IPS-NIHi7 (cell line): ENCODE measurements at regions not wholly inside any gene's neighbourhood (a gene's known extent, or its start where the extent isn't known, plus 50 kb on each side); places are given as distances from the start of the nearest gene placed in this dataset.
"Not testable (repeated sequence)": the region's sequence is repeated elsewhere in the genome, so short reads cannot be mapped to it uniquely, and the experiment has no call there.

ENCODE experiments used
- DNase-seq: peaks from one replicate; pipeline ENCODE4 v3.0.0; 2012; ENCODE audit warnings: mixed read lengths; ENCODE audit errors: extremely low spot score

DNA sequence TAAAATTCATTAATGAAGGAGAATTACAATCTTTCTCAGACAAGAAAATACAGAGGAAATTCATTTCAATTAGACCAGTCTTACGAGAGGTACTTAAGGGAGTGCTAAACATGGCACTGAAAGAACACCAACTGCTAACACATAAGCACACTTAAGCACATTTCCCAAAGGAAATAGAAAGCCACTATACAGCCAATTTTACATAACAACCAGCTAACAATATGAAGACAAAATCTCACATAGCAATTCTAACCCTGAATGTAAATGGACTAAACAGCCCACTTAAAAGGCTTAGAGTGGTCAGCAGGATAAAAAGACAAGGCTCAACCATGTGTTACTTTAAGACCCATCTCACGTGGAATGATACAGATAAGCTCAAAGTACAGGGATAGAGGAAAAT, 339.5 kb upstream of the LUZP2 start:
- no peak for DNase-seq

DNA sequence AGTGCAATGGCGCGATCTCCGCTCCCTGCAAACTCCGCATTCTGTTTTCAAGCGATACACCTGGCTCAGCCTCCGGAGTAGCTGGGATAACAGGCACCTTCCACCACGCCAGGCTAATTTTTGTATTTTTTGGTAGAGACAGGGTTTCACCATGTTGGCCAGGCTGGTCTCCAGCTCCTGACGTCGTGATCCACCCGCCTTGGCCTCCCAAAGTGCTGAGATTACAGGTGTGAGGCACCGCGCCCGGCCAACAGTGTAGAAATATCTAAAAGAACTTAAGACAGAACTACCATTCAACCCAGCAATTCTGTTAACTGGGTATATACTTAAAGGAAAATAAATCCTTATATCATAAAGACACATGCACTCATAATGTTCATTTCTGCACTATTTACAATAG, 335.3 kb upstream of the LUZP2 start:
- no peak for DNase-seq

DNA sequence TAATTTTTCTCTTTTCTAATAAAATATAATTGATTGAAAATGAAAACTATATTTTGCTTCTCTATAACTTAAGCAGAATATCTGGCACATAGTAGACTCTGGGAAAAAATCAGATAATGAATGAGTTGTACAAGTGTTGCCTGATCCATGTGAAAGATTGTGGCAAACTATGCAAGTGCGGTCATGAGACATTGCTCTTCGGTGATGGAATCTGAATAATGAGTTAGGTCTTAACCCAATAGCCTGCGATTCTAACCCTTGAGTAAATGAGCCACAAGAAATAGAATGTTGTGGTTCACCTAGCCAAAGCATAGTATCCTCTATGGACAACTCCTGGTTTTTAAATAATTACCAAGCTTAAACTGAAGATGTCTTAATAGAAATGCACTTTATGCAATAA, 333.7 kb upstream of the LUZP2 start:
- no peak for DNase-seq

DNA sequence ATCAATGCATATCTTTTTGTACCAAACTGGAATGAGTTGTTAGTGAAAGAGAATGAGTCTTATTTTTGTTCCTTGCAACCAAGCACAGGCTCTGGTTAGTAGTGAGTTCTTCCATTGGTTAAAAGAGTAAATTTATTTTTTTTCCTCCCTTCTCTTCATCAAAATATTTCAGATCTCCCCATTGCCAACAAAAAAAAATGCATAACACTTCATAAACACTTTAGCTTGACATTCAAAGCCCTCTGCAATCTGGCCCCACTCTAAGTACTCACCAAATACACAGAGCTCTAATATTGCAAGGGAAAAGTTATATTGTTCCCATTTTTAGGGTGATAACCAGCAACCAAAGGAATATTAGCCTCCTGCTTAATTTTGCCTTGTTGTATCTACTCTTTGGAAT, 333.0 kb upstream of the LUZP2 start:
- no peak for DNase-seq

DNA sequence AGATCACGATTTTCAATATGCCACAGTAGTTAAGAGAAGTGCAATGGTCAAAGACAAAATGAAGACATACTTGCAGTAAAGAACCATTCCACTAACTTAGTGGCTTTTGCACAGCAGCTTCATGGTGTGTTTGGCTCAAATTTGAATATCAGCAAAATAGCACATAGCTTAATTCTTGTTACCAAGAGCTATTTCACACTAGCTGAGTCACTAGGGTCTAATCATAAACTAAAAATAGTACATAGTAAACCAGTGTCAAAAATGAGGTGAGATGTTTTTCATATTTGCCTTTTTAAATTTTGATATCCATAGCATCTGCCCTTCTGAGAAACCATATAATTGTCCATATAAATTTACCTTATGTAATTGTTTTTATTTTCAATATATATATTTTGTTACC, 325.0 kb upstream of the LUZP2 start:
- no peak for DNase-seq

DNA sequence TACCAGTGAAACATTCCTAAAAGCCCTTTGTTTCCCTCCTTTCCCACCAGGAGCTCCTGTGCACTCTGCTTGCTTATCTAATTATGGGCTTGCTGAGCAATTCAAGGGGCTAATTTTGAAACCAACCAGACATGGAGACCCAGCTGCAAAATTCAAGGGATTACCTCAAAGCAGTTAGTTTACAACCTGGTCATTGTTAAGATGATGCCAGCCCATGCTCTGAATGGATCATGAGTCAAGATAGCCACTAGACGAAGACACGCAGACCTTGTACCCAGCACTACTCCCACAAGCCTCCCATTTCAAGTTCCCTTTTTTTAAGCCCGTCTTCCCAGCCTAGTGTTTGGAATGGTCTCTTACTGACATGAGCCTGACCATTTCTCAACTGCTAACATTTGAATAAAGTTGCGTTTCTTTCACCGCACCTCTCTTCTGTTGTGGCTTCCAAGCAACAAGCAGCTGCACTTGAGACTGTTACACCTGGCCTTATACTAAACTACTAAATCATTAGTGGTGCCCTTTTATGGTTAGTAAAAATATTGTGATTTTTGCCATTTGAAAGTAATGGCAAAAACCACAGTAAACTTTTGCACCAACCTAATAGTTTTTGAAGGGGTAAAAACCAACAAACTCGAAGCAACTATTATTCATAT, 315.3 kb upstream of the LUZP2 start:
- DNase-seq: no peak

DNA sequence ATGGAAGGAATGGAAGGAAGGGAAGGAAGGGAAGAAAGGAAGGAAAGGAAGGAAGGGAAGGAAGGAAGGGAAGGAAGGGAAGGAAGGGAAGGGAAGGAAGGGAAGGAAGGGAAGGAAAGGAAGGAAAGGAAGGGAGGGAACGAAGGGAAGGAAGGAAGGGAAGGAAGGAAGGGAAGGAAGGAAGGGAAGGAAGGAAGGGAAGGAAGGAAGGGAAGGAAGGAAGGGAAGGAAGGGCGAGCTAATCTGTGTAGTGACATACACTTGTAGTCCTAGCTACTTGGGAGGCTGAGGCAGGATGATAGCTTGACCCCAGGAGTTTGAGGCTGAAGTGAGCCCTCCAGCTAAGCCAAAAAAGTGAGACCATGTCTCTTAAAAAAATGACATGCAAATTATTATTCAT, 311.3 kb upstream of the LUZP2 start:
- DNase-seq: not testable (repeated sequence)

DNA sequence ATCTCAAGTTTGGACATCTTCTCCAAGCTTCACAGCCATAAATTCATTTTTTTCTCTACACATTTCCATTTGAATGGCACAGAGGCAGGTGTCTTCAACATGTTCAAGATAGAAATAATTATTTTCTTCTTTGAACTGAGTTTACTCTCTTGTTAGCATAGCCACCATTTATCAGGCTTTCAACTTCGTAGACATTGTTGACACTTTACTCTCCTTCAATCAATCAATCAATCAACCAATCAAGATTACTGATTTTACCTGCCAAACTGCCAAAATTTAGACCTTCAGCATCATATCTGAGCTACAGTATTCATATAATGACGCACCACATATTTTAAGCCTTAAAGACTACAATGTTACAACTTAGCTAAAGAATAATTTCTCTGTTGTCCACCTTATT, 300.1 kb upstream of the LUZP2 start:
- no peak for DNase-seq

DNA sequence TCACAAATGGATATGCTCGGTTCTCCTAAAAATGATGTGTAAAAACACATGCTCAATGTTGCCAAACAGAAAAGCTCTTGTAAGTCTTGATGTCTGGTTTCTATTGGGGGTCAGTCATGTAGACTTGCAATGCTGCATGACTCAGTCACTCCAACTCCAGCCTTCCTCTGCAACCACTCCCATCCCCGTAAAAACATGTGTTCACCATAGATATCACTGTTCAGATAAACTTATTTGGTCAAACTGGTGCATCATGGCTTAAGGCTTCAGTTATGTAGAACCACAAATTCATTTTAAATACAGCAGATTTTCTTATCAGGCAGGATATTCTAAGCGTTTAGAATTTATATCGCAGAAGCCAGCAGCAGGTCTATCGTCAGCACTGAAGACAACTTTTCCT, 298.4 kb upstream of the LUZP2 start:
- DNase-seq: no peak

DNA sequence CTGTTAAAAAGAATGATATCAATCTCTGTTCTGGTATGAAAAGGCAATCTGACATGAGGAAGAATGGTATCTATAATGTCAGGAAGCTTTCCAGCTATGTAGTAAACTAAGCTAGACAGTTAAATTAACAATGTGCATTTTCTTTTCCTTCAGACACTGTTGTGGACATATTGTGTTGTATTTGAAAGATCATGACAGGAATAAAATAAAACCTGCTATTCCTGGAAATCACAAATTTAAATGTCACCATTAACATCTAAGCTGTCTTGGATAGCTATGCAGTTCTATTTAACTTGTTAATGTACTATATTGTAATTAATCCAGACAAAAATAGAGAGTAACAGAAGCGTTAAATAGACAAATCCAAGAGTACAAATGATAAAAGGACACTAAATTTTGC, 297.4 kb upstream of the LUZP2 start:
- DNase-seq: no peak

DNA sequence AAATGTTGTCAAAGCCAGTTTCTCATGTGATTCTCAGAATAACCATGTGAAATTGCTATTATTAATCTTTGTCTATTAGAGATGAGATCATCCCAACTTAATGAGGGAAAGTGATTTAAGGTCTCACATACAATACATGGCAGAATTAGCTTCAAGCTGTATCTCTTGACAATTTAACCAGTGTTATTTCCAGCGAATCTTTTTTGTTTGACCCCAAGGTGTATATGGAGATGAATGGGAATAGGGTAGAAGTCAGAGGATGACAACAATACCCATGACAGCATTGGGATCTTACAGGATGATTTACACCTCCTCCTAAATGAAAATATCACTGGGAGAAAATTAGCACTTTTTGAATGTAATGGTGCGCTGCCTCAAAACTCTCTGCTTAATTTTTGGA, 290.8 kb upstream of the LUZP2 start:
- DNase-seq: no peak

DNA sequence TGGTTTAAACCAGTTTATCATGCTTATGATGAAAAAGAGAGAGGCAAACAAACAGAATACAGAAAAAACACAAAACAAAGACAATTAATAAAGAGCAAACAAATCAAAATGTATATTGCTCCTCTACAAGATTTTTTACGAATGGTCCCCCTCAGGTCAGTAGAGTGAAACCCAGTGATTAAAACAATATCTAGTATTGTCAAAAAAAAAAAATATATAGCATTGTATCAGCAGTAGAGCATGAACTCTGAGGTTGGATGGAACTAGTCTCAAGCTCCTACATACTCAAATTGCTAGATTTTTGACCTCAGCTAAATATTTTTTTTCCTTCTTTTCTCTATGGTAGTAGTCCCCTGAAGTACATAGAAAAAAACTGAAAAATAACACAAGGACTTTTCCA, 290.3 kb upstream of the LUZP2 start:
- DNase-seq: no peak

DNA sequence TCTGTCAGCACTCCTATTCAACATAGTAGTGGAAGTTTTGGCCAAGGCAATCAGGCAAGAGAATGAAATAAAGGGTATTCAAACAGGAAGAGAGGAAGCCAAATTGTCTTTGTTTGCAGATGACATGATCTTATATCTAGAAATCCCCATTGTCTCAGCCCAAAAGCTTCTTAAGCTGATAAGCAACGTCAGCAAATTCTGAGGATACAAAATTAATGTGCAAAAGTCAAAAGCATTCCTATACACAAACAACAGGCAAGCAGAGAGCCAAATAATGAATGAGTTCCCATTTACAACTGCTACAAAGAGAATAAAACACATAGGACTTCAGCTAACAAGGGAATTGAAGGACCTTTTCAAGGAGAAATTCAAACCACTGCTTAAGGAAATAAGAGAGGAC, 280.4 kb upstream of the LUZP2 start:
- DNase-seq: no peak

DNA sequence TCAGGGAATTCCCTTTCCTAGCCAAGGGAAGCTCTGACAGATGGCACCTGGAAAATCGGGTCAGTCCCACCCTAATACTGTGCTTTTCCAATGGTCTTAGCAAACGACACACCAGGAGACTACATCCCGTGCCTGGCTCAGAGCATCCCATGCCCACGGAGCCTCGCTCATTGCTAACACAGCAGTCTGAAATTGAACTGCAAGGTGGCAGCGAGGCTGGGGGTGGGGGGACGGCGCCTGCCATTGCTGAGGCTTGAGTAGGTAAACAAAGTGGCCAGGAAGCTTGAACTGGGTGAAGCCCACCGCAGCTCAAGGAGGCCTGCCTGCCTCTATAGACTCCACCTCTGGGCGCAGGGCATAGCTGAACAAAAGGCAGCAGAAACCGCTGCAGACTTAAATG, 279.5 kb upstream of the LUZP2 start:
- not testable (repeated sequence) for DNase-seq

DNA sequence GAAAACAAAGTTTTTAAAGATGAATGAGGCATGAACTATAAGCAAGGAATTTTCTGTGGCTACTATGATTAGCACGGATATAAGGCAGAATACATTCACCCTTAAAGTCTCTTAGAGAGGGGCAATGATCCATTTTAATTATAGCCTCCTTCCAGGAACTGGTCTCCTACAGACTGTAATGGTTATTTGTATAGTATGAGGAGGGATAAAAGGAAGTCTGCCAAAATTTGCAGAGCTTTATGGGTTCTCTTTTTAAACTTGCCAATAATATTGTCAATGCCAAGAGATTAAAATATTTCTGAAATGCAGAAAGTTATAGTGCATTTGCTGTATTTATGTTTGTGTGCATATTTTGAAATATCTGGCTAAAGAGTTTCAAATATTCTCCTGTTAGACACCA, 271.4 kb upstream of the LUZP2 start:
- DNase-seq: no peak

DNA sequence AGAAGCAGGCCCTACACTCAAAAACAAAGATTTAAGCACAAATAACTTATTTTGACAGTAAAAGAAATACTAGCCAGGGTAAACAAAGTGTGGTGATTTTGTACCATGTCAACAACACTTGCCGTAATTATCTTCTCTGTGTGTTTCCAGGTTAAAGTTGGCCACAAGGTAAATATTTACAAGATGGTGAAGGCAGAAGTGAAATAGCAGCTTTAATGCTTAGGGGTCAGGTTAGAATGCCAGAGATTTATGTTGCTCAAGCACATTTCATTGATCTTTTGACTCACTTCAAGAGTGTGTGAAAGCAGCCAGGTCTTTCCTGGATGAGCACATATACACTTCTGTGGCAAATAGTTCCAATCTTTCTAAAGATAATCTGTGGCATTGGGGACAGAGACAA, 270.2 kb upstream of the LUZP2 start:
- no peak for DNase-seq

DNA sequence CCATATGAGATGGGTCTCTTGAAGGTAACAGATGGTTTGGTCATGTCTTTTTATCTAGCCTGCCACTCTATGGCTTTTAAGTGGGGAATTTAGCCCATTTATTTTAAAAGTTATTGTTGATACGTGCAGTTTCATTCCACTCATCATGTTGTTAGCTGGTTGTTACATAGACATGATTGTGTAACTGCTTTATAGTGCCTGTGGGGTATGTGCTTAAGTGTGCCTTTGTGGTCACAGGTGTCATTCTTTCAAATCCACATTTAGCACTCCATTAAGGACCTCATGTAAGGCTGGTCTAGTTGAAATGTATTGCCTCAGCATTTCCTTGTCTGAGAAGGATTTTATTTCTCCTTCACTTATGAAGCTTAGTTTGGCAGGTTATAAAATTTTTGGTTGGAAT, 263.8 kb upstream of the LUZP2 start:
- no peak for DNase-seq

DNA sequence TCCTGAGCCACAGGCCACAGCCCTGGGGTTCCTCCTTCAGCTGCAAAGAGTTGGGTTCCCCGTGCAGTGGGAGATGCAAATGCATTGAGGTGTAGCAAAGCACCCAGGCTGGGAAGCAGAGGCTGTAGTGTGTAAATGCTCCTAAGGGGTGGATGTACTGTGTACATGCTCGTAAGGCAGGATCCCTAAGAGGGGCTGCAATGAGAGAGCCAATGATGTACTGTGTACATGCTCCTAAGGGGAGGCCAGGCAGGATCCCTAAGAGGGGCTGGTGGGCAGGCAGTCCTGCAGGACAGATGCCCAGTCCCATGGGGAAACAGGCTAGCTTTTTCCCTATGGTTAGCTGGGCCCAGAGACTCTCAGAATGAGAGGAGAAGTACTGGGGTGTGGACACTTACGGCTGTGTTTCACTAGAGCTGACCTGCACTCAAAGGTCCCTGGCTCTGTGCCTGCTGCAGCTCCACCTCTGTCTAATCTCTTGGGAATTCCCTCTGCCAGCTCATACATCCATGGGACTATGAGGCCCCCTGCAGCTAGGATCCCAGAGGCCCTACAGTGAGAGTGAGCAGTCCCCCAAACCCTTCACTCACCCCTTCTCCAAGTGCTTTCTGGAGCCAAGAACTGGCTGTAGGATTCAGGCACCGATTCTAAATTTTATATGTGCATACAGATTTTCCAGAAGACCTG, 261.9 kb upstream of the LUZP2 start:
- no peak for DNase-seq

DNA sequence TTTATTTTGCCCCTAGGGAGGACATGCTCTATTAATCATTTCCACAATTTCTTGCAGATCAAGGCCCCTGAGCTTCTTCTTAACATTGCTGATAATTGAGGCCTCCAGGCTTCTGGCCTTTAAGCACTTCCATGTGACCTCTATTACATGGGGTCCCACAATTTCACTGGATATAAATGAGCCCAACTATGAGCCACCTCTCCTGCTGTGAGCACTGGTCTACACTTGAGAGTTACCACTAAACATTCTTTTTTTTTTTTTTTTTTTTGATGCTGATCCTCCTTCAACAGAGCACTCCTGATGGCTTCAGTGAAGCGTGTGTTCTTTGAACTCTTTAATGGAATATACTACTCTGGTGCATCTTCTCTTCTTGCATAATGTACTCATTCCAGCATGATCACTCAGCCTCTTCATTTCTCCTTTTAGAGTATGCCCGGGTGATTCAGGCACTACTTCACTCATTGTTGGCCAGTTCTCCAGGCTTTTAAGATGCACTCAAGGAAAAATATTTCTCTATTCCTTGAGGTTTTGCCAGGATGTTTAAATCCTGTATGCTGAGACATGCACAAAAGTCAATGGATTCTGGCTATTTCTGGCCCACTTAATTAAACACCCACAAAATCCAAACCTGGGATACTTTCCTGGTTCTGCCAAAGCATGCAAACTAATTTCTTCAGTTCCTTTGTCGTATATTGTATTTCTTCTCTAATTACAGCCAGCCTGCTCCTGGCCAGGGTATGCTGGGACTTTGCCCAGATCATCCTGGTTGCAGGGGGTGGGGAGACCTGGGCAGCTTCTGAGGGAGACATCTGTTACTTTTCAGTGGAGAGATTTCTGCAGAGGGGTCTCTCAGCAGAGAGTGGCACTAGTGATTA, 257.8 kb upstream of the LUZP2 start:
- DNase-seq: no peak

DNA sequence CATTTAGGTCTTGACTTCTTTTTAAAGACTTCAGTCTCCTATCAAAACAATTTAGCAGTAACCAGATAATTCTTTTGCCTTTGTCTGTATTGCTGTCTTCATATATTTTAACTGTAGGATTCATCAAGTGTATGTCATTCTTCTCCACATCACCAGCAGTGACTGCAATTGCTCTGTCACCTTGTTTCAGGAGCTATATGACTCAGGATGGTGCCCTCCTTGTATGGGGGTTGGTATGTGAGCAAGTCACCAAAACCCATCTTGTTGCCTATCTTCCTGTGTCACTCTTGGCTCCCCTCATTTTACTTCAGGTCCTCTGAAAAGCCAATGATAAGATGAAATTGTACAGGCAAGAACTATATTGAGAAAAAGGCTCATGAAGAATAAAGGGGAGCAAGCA, 256.9 kb upstream of the LUZP2 start:
- DNase-seq: no peak

DNA sequence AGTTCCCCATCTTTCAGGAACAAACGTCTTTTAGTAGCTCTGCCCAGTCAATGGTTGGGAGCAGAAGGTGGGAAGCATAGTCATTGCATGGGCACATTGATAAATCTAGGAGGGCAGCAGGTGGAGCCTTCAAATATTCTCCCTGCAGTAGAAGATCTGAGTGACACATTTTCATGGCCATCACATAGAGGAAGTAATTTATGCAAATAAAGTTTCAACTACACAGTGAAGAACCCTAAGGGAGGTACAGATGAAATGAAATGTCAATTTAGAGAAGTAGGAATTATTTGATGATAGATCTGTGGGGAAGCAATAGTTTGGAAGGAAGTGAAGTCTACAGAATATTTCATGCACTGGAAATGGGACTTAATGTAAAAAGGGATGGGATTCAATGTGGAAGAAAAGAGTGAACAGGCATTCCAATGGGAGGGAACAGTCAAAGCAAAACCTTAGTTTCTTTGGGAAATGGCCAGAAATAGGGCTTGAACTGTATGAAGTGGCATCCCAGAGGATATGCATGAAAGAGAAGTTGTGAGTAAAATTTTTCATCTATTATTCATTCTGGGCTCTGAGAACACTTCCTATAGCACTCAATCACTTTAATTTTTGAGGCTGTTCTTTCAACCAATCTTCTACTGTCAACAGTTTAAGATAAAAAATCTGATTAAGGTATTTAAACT, 256.2 kb upstream of the LUZP2 start:
- DNase-seq: no peak

DNA sequence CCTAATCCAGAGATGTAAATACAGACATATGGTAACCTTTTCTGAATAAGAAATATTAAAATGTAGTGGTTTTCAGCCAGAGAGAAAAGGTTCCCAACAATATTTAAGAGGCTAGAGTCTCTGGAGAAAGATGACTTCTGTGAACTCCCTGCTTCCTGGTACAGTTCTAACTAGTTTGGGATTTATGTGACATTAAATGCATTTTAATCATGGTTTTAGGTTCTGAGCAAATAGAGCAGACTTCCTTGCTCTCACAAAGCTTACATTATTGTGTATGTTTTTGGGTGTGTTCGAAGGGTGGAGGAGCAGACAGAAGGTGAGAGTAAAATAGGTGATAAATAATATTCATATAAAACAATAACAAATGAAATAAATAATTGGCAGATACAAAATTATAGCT, 250.1 kb upstream of the LUZP2 start:
- no peak for DNase-seq
